Daoy (cell line): ENCODE measurements at regions not wholly inside any gene's neighbourhood (a gene's known extent, or its start where the extent isn't known, plus 50 kb on each side); places are given as distances from the start of the nearest gene placed in this dataset.

Experiments
- DNase-seq: peaks from one replicate; pipeline ENCODE4 v3.0.0-alpha.2; 2015; ENCODE audit warnings: low read depth

DNA sequence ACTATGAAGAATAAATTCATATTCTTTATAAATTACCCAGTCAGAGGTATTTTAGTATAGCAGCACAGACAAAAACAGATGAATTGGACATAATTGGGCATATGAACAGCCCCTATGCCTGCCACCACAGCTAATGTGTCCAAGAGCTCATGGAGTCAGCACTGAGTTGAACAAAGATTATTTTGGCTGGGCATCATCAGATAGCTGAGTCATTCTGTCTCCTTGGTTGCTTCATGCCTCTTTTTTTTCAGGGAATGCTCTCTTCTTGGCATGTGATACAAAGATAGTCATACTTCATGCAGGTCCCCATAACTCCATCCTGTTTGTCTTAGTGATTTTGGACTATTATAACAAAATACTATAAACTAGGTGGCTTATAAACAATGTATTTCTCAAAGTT is 275.6 kb downstream of the TENT5A start:
- peak; percentile 12 for DNase-seq

DNA sequence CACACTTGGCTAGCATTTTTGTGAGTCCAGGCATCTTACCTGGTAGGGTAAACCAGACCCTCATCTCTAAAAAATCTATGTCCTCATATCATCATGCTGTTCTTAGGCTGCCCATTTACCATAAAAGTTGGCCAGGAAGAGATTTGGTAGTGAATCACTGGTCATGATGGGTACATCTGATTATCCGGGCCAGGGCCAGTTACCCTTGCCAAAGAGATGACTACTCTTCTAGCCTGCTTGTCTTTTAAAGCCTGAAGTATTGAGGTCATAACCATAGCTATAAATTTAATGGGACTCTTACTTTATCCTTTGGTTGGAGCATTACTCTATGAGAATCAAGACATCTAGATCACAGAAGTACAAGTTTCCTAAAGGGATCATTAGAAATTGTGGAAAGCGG is 276.8 kb downstream of the TENT5A start:
- no peak for DNase-seq

DNA sequence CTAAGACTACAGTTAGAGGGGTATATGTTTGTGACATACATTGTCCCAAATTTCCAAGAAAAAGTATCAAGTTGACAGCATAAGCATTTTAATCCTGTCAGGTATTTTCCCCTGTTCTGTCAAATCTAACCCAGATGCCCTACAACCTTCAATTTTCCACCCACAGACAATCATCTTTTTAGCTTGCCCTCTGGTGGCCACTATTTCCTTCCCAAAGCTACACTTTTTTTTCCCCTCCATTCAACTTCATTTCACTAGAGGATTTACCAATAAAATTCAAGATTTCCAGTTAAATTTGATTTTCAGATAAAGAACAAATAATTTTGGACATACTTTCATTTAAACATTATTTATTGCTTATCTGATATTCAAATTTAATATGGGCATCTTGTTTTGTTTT is 286.6 kb downstream of the TENT5A start:
- DNase-seq: peak; percentile 11

DNA sequence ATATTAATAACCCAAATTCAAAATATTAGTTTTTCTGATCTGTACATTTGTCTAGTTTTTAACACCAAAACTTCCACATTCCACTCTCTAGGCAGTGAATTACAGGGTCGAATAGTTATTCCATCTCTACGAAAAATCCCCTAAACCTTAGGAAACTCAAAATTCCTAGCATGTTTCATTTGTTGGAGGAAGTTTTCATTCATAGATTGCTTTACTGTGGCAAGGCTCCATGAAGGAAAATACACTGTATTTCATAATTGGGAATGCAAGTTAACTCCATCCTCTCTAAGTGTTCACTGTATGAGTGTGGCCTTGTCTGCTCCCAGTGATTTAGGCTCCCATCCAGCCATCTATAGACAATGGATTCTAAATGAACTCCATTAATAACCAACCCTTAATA is 296.1 kb downstream of the TENT5A start:
- no peak for DNase-seq

DNA sequence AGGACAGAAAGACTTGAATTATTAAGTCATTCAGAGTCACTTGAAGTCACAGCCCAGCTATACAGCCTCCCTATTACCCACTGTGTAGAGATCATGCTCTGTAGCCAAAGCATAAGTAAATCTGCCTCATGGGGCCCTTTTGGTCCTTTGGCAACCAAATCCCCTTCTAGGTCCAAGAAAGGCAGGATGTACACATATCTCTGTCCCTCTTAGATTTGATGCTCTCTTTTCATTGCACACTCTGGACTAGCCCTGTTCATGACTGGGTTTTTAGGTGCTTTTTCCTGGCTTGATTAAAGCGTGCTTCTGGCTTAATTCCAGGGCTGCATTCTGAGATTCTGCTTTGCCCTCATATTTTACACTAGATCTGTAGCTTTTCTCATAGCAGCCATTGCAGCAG is 296.8 kb downstream of the TENT5A start:
- DNase-seq: no peak

DNA sequence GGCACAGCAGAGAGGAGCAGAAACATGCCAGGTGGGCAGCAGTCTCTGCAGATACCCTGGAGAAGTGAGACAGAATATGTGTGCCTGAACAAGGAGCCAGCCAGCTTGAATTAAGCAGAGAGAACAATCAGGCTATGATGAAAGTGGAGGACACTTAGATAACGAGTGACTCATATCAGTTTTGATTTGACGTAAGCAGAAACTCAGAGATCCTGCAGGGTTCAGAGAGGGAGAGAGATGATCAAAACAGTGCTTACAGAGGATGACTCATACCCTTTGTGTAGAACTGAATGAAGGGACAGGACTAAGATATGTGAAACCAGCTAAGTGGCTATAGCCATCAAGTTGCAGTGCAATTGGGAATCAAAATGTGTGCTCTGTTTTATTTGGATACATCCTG is 300.7 kb downstream of the TENT5A start:
- DNase-seq: peak; percentile 73

DNA sequence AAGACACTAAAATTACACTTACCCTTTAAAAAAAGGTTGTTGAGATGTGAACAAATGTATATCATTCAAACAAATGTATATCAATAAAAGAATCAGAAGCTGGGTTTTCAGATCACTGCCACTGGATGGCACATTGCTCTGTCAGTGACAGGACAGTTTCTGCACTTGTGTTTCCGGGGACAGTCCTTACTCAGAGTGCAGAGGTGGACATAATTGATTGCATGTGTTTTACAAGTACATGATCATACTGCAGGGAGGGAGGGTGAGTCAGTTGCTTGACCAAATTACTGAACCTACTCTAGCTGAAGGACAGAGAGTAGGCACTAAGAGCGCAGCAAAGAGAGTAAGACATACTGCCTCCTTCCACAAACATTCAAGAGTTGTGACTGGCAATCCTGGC is 302.3 kb downstream of the TENT5A start:
- peak; percentile 44 for DNase-seq

DNA sequence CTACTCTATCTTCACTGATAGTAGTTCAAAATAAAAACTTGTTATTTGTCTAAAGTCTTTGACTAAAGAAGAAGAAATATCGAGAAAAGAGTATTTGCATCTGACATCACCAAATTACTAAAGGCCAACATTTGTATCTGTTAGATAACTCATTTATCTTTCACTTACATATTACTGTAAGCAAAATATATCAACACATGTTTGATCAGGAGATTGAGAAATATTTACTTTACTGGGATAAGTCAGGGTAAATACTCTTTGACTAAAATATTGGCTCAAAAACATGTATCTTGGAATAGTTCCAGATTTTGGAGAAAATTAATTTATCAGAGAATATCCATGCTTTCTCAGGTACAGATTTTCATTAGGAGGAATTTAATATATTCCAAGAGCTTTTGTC is 306.0 kb downstream of the TENT5A start:
- no peak for DNase-seq

DNA sequence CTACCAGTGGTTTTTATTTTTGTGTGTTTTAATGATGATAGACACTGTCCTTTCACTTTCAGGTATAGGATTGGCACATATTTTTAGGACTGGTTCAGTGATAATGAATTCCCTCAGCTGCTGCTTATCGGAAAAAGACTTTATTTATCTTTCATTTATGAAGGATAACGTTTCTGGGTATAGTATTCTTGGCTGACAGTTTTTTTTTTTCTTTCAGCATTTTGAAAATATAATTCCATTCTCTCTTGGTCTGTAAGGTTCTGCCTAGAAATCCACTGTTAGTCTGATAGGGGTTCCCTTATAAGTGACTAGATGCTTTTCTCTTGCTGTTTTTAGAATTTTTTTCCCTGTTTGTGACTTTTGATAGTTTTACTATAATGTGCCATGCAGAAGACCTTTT is 313.1 kb downstream of the TENT5A start:
- no peak for DNase-seq

DNA sequence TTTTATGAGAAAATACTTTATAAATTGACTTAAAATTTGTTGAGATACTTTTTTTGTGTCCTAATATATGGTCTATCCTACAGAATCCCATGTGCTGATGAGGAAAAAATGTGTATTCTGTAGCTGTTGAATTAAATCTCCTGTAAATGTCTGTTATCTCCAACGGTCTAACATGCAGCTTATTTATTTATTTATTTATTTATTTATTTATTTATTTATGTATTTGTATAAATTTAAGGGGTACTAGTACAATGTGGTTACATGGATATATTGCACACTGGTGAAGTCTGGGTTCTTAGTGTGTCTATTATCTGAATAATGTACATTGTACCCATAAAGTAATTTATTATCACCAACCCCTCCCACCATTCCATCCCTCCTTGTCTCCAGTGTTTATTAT is 315.5 kb downstream of the TENT5A start:
- no peak for DNase-seq

DNA sequence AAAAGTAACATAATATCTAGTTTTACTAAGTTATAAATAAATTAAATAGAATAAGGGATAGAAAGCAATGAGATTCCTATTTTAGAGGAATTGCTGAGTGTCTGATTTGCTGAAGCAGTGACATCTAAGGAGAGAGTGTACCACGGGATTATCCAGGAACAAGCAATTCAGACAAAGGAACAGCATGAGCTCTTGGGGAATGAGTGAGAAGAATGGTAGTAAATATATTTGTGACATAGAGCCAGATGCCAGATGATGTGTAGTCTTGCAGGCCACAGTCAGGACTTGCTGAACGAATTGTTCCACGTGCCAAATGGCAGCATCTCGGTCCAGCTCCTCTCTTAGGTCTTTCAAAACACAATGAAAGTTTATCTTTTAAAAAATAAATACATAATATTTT is 339.2 kb downstream of the TENT5A start:
- no peak for DNase-seq

DNA sequence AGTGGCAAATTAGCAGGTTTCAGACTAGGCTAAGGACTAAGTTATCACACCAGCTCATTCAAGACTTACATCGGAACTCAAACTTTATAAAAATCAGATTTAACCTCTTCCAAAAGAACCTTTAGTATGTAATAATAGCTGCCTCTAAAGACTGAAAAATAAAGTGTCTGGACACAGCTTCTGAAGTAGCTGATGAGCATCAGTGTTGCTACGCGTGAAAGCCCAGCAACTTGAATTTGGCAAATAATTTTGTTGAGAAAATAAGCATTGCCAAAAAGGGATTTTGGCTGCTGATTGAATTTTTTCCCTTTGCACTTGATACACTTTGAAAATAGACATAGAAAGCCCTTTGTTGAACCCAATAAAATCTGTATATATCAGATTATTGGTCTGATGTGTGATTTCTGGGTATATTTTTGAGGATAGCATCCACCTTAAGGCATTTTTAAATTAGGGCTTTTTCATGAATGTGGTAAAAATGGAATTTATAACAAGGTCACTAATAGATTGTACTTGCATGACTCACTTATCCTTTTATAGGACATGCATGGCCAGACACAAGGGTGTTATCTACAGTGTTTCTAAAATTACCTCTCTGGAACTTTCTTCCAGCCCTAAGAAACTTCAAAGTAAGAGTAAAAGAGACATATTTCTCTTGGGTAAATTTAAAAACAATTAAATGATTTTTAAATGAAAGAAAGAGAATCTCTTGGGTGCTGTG is 350.4 kb downstream of the TENT5A start:
- peak; percentile 17 for DNase-seq

DNA sequence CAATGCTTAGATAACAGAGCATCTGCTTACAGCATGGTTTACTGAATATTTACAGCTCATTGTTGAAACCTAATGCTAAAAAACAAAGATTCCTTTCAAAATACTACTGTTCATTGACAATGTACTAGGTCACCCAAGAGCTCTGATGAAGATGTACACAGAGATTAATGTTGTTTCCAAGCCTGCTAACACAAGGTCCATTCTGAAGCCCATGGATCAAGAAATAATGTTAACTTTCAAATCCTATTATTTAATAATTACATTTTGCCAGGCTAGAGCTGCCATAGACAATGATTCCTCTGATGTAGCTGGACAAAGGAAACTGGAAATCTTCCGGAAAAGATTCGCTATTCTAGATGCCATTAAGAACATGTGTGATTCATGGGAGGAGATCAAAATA is 355.6 kb downstream of the TENT5A start:
- no peak for DNase-seq

DNA sequence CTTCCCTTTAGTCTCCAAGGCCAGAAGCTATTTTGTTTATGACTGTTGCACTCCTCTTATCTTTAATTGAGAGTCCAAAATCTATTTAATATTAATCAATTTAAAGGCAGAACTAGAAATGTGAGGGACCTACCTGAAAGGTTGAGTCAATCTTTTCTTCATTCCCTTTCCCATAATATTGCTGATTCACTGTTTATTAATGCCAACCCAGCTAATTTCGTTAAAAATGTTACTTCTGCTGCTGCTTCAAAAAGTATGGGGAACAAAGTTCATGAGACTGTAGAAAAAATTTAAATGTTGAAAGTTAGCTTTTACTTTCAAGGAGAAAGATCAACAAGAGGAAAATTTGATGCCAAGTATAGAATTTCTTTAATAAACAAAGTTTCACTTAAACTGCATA is 365.3 kb downstream of the TENT5A start:
- no peak for DNase-seq

DNA sequence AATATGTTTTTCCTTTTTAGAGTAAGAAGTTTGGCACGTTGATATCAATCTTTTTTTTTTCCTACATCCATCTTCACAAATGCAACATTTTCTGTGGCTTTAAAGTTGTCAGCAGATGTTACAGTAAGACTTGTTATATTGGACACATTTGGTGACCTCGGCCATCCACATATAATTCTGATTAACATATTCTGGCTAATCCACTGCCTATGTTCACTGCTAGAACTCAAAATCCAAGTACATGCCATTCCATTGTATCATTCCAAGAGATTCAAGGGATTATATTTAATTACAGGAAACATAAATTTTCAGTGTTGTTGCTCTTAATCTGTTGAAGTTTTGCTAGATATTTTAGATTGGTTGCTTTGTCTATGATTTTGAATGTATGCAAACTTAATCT is 367.6 kb downstream of the TENT5A start:
- DNase-seq: no peak

DNA sequence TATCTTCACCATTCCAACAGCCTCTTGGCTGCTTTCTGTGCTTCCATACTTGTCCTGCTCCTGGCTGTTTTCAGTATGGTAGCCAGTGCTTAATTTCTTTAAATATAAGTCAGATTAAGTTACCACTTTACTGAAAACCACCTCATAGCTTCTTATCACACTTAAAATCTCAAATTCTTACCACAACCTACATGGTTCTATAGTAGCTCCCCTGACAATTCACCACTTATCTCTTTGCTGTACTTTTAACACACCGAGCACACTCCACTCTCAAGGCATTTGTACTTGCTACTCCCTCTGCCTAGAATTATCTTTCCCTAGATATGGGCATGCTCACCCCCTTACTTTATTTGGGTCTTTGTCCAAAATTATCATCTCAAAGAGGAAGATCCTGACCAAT is 369.0 kb downstream of the TENT5A start:
- no peak for DNase-seq

DNA sequence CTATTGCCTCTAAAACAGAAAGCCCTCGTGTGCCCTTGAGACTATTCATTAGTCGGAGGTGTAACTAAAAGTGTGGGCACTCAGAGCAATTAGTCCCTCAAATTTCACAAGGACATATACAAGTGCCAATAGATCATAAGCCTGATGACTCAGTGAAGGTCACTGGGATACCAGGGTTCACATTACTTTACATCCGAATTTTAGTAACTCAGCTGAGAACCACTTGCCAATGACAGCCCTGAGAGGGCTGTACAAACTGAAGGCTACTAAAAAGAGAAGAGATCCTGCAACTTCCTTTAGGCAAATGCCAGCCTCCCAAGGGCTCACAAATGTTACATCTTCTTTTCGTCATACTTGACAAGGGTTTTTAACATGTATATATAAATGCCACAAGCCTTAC is 369.6 kb downstream of the TENT5A start:
- no peak for DNase-seq

DNA sequence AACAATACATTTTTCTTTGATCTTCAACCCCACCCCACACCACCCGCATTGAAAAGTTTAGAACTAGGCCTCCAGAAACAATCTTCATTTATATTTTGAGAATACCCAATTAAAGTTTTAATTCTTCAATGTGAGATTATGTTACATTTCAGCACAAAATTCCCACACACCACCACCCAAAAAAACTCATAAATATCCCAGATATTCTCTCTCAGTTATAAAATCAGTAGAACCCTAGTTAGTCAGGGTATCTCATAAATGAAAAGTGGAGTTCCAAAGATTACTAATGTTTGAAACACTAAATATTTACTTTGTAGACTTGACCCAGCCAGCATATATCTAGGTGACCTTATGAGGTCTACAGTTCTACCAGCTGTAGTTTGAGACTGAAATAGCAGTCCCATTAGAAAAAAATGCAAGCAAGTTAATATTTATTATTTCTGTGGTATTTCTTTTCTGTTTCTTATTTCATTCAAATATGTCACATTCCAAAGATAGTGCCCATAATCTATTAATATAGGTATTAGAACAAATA is 371.0 kb downstream of the TENT5A start:
- no peak for DNase-seq

DNA sequence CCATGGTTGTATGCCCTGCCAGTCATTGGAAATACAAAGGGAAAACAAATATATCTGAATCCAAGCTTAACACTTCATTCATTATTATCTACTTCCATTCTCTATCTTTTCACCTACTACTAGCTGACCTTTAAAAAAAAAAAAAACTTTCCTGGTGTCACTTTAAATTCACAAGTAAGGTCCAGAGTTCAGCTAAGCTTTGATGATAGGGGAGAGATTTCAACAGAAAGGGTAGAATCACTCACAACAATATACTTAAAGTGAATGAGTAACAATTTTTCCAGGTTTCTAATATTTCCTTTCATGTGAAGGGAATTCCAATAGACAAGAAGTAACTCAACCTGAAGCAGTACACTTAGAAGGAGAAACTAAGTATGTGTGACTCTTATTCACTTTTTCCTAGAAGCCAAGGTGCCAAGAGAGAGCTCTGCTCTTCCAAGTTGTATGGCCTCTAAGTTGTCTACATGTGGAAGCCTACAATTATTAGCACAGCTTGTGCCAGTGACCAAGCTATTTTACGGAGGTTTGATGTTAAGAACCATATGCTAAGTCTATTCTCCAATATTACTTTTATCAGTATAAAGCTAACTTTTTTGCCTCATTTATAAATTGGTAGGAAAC is 371.7 kb downstream of the TENT5A start:
- no peak for DNase-seq

DNA sequence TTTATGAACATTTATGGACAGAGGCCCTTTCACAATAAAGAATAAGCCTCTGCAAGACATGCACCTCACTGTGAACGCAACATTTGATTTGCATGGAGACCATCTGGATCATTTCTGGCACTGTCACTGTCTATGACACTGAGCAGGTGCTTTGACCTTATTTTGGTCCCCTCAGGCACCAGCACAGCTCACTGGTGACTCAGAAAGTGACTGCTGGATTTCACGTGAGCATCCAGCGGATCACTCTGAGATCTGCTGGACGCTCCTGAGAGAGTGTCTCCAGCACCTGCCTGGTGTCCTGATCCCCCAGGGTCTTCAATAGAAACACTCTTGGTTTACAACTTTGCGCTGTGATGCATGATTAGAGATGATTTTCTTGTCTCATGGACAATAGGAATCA is 375.7 kb downstream of the TENT5A start:
- no peak for DNase-seq

DNA sequence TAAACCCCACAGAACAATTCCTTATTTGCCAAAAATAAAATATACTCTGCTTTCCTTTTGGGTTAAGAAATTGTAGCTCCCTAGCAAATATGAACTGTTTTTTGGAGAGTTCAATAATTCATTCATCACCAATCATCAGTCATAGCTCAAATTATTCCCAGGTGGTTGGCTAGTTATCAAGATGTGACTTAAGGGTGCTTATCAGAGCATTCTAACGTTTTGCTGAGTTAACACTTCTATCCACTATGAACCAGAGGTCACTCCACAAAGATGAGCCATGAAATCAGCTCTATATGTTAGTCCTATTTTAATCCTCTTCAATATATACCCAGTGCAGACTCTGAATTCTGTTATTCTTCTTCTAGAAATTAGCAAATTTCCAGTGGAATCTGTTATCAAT is 379.1 kb downstream of the TENT5A start:
- no peak for DNase-seq

DNA sequence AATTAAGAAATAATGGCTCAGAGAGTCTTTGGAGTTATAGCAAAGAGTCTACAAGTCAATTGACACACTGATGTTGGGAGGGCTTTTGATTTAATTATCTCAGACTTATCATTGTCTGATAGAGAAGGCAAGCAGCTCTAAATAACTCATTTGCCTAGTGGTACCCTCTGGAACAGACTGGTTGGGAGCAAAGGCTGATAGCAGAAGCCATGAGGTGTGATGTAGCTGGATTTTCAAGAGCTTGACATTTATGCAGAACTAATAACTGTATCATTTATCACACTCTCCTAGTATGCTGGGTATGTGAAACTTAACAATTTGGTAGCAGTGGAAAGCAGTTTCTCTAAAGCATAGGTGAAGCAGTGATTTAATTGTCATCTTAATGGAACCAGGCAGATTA is 380.6 kb downstream of the TENT5A start:
- no peak for DNase-seq

DNA sequence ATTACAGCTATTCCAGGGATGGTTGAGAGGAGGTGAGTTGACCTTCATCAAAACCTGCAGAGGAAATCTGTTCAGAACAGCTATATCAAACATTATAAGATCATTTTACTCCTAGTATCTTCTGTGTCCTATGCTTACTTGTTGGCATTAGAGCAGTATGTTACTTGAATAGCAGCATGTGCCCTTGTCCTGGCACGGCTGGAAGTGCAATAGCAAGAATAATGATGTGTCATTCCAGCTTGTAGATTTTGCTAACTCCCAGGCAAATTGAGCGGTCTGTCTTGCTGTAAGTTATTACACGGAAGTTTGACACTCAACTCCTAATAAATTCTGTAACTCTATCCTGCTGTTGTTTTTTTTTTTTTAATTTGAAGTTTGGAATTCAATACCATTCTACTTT is 385.5 kb downstream of the TENT5A start:
- DNase-seq: no peak

DNA sequence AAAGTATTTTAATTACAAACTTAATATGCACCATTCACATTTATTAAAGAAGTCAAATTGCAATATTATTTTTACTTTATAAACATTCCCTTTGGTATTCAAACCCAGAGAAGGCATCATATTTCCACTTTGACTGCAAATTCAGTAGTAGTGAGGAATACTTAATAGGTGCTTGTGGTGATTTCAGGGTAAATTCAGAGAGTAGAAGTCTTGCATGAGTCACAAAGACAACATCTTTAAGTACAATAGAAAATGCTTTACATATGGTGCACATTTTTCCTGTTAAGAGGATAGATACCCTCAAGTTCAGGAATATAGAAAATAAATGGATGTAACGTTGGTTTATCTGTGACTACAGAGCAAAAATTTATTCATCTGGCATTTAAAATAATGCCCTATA is 390.2 kb downstream of the TENT5A start:
- peak; percentile 50 for DNase-seq
